Ramos (cell line): ENCODE measurements at regions not wholly inside any gene's neighbourhood (a gene's known extent, or its start where the extent isn't known, plus 50 kb on each side); places are given as distances from the start of the nearest gene placed in this dataset.

Experiments used
- in situ Hi-C: fragments of 300-500 bp; cut with MboI; formaldehyde crosslinking; loops from one replicate; pipeline ENCODE4 v1.14.3; 2022; ENCODE audit warnings: low sequenced_read_pairs; ENCODE audit not compliant: unreplicated experiment

- in situ Hi-C loops: no loop called here
Measured at GRCh38 chrX:120819126-120819525, 56.5 kb downstream of the CT47B1 start.

- in situ Hi-C loops: no loop called here
Measured at GRCh38 chrX:120813982-120814381, 61.7 kb downstream of the CT47B1 start.

GRCh38 chrX:120801426-120801825 lies 74.2 kb downstream of the CT47B1 start:
- in situ Hi-C loops: no loop called here

- in situ Hi-C loops: loop anchor here (10.0 kb wide), 1 partner anchor 777 kb away; no protein-coding TSS in a partner anchor
Measured at GRCh38 chrX:120797188-120797851, 78.3 kb downstream of the CT47B1 start.

GRCh38 chrX:120795301-120795700 lies 80.4 kb downstream of the CT47B1 start:
- in situ Hi-C loops: loop anchor here (10.0 kb wide), 1 partner anchor 780 kb away; no protein-coding TSS in a partner anchor

GRCh38 chrX:120794525-120794975 lies 81.1 kb downstream of the CT47B1 start:
- in situ Hi-C loops: loop anchor here (10.0 kb wide), 1 partner anchor 780 kb away; no protein-coding TSS in a partner anchor

- in situ Hi-C loops: loop anchor here (10.0 kb wide), 1 partner anchor 782 kb away; no protein-coding TSS in a partner anchor
Measured at GRCh38 chrX:120793098-120793497, 82.6 kb downstream of the CT47B1 start.

GRCh38 chrX:120791013-120791643 lies 84.5 kb downstream of the CT47B1 start:
- in situ Hi-C loops: loop anchor here (10.0 kb wide), 1 partner anchor 784 kb away; no protein-coding TSS in a partner anchor

GRCh38 chrX:120790552-120790951 lies 85.1 kb downstream of the CT47B1 start:
- in situ Hi-C loops: loop anchor here (10.0 kb wide), 1 partner anchor 784 kb away; no protein-coding TSS in a partner anchor

GRCh38 chrX:120790118-120790517 lies 85.5 kb downstream of the CT47B1 start:
- in situ Hi-C loops: loop anchor here (10.0 kb wide), 1 partner anchor 785 kb away; no protein-coding TSS in a partner anchor

- in situ Hi-C loops: no loop called here
Measured at GRCh38 chrX:120781403-120781802, 94.3 kb downstream of the CT47B1 start.

GRCh38 chrX:120775959-120776358 lies 99.7 kb downstream of the CT47B1 start:
- in situ Hi-C loops: no loop called here

- in situ Hi-C loops: loop anchor here (25.0 kb wide), 1 partner anchor 262 kb away; no protein-coding TSS in a partner anchor
Measured at GRCh38 chrX:120774606-120775005, 101.1 kb downstream of the CT47B1 start.

- in situ Hi-C loops: loop anchor here (25.0 kb wide), 1 partner anchor 262 kb away; no protein-coding TSS in a partner anchor
Measured at GRCh38 chrX:120773801-120774200, 101.9 kb downstream of the CT47B1 start.

GRCh38 chrX:120769576-120770341 lies 105.9 kb downstream of the CT47B1 start:
- in situ Hi-C loops: loop anchor here (25.0 kb wide), 1 partner anchor 257 kb away; no protein-coding TSS in a partner anchor

- in situ Hi-C loops: loop anchor here (25.0 kb wide), 1 partner anchor 256 kb away; no protein-coding TSS in a partner anchor
Measured at GRCh38 chrX:120768681-120769080, 107.0 kb downstream of the CT47B1 start.

- in situ Hi-C loops: loop anchor here (25.0 kb wide), 1 partner anchor 256 kb away; no protein-coding TSS in a partner anchor
Measured at GRCh38 chrX:120768254-120768653, 107.4 kb downstream of the CT47B1 start.

- in situ Hi-C loops: loop anchor here (25.0 kb wide), 1 partner anchor 251 kb away; no protein-coding TSS in a partner anchor
Measured at GRCh38 chrX:120763269-120763668, 112.4 kb downstream of the CT47B1 start.

- in situ Hi-C loops: loop anchor here (25.0 kb wide), 1 partner anchor 250 kb away; no protein-coding TSS in a partner anchor
Measured at GRCh38 chrX:120761810-120762209, 113.9 kb downstream of the CT47B1 start.

- in situ Hi-C loops: loop anchor here (25.0 kb wide), 1 partner anchor 247 kb away; no protein-coding TSS in a partner anchor
Measured at GRCh38 chrX:120759685-120760084, 116.0 kb downstream of the CT47B1 start.
